Astrocyte (in vitro differentiated cells and primary cell): ENCODE measurements at regions not wholly inside any gene's neighbourhood (a gene's known extent, or its start where the extent isn't known, plus 50 kb on each side); places are given as distances from the start of the nearest gene placed in this dataset.
"Not testable (repeated sequence)": the region's sequence is repeated elsewhere in the genome, so short reads cannot be mapped to it uniquely, and the experiment has no call there.

Source experiments
- EZH2 ChIP-seq: IDR thresholded peaks from 2 replicates; pipeline ENCODE4 v1.6.1; 2012; ENCODE audit warnings: mild to moderate bottlenecking, low read length, inconsistent platforms; ENCODE audit not compliant: insufficient read depth
- TF ChIP-seq, protein P1 (sequence below): IDR thresholded peaks from 2 replicates; pipeline ENCODE4 v1.5.1; 2011; ENCODE audit warnings: low read depth, mild to moderate bottlenecking, inconsistent platforms, low read length, moderate library complexity; ENCODE audit not compliant: insufficient read depth

DNA sequence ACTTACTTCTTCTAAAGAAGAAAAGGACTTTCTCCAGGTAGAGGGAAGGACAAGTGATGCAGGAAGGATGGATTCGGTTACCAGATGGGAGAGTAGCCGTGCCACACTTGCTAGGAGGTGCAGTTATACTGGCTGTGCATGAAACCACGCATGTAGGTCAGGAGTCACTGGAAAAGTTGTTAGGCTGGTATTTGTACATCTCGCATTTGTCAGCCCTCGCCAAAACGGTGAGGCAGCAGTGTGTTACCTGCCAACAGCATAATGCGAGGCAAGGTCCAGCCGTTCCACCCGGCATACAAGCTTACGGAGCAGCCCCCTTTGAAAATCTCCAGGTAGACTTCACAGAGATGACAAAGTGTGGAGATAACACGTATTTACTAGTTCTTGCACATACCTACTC is 74.5 kb downstream of the DAPL1 start:
- TF ChIP-seq, protein P1, sequence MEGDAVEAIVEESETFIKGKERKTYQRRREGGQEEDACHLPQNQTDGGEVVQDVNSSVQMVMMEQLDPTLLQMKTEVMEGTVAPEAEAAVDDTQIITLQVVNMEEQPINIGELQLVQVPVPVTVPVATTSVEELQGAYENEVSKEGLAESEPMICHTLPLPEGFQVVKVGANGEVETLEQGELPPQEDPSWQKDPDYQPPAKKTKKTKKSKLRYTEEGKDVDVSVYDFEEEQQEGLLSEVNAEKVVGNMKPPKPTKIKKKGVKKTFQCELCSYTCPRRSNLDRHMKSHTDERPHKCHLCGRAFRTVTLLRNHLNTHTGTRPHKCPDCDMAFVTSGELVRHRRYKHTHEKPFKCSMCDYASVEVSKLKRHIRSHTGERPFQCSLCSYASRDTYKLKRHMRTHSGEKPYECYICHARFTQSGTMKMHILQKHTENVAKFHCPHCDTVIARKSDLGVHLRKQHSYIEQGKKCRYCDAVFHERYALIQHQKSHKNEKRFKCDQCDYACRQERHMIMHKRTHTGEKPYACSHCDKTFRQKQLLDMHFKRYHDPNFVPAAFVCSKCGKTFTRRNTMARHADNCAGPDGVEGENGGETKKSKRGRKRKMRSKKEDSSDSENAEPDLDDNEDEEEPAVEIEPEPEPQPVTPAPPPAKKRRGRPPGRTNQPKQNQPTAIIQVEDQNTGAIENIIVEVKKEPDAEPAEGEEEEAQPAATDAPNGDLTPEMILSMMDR, result not testable (repeated sequence)
- not testable (repeated sequence) for TF ChIP-seq EZH2
